DMS53 (cell line): ENCODE measurements at regions not wholly inside any gene's neighbourhood (a gene's known extent, or its start where the extent isn't known, plus 50 kb on each side); places are given as distances from the start of the nearest gene placed in this dataset.

Source experiments
- DNase-seq: peaks from one replicate; lab custom pipeline; 2025; lab: John Stamatoyannopoulos, UW

- peak; percentile 1 for DNase-seq
Measured at GRCh38 chr3:160622263-160623045, 54.5 kb upstream of the ARL14 start.

DNA sequence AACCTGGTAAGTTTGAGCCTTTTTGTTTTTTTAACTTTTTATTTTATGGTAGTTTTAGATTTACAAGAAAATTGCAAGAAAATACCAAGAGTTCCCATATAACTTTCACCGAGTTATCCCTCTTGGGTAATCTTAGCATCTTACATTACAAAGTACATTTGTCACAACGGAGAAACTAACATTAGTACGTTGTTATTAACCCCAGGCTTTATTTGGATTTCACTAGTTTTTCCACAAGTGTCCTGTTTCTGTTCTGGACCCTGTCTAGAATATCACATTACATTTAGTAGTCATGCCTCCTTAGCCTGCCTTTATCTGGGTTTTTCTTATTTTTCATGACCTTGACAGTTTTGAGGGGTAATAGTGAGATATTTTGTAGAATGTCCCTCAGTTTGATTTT lies 53.5 kb upstream of the KPNA4 start:
- no peak for DNase-seq

- DNase-seq, result peak; percentile 1
Measured at GRCh38 chr3:160618363-160618762, 53.0 kb upstream of the KPNA4 start.

DNA sequence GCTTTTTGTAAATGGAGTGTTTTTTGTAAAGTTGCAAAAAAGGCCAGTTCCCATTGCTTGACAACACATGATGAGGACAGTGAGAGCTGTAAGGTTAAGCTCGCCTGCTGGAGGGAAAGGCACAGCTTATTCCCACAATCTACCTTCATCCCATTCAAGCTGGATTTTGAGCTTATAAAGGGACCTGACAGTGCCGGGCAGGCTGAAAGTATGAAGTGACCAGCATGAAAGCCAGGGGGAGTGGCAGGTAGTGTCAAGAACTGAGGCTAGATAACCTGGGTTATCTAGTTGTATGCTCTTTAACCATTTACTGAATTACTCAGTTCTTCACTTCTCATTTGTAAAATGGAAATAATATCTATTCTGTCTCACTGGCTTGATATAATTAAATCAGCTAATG lies 52.3 kb upstream of the KPNA4 start:
- DNase-seq, result peak; percentile 1

DNA sequence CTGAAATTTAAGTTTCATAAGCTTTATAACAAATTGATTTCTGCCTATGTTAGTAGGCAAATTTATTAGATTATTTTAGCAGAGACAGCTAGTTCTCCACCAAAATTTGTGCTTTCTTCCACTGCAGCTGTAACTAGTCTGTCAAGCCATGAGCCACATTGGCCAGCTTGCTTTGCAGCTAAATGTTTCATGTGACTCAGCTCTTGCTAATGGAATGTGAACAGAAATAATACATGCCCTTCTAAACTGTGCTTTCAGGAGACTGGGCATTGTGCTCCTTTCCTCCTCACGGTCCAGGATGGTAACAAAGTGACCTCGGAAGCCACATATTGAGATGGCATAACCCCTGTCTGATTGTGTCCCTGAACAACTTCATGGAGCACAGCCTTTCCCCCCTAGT lies 51.3 kb upstream of the KPNA4 start:
- DNase-seq, result no peak

DNA sequence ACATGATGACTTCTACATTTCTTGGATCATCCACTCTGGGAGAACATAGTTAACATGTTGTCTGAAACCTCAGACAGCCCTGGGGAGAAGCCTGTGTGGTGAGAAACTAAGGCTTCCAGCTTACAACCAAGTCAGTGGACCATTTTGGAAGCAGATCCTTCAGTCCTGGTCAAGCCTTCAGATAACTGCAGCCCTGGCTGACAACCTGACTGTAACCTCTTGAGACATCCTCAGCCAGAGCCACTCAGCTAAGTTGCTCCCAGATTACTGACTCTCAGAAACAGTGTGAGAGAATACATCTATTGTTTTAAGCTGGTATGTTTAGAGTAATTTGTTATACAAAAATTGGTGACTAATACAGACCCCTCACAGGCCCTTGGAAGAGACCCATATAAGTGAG lies 50.9 kb upstream of the KPNA4 start:
- DNase-seq, result no peak
